HG03442 (cell line): ENCODE measurements at regions not wholly inside any gene's neighbourhood (a gene's known extent, or its start where the extent isn't known, plus 50 kb on each side); places are given as distances from the start of the nearest gene placed in this dataset.

ENCODE experiments used
- ATAC-seq: cut with Tn5 transposase; IDR thresholded peaks from one replicate; pipeline ENCODE4 v1.9.1; 2021; ENCODE audit warnings: mild to moderate bottlenecking, moderate library complexity; ENCODE audit not compliant: unreplicated experiment

DNA sequence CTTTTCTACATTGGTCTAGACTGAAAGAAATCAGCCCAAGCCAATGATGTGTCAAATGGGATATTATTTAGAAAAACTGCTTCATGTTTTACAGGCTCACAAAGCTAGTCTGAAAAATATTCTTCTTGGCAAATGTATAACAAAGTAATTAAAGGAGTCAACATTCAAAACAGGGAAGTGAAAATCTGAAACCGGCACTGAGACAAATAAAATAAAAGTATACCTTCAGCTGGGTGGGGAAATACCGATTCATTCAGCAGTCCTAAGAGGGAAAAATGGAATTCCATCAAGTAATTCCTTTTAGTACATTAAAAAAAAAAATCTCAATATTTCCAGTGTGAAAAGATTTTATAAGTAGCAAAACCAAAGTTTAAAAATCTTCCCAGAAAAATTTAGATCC, 259.6 kb upstream of the SLC24A2 start:
- ATAC-seq, result no peak

DNA sequence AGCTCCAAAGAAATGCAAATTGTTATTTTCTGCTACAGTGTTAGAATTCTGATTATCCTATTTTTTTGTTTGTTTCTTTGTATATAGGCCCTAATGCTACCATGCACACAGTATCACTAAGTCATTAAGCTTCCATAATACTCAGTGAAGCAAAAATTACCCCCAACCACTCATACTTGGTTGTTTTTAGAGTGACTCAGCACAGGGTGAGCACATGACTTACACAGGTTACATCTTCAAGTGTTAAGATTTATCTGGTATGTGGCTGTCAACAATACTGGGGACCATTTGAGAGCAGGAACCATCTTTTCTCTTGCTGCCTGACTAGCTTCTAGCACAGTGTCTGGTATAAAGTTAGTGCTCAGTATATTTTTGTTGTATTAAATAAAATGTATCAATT, 255.8 kb upstream of the SLC24A2 start:
- ATAC-seq, result no peak

DNA sequence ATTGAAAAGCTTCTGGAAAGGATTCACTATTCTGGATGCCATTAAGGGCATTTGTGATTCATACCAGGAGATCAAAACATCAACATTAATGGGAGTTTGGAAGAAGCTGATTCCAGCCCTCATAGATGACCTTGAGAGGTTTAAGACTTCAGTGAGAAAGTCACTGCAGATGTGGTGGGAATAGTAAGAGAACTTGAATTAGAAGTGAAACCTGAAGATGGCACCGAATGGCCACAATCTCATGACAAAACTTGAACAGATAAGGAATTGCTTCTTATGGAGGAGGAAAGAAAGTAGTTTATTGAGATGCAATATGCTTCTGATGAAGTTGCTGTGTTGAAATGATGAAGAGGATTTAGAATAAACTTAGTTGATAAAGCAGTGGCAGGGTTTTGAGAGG, 254.6 kb upstream of the SLC24A2 start:
- ATAC-seq, result peak; percentile 43

DNA sequence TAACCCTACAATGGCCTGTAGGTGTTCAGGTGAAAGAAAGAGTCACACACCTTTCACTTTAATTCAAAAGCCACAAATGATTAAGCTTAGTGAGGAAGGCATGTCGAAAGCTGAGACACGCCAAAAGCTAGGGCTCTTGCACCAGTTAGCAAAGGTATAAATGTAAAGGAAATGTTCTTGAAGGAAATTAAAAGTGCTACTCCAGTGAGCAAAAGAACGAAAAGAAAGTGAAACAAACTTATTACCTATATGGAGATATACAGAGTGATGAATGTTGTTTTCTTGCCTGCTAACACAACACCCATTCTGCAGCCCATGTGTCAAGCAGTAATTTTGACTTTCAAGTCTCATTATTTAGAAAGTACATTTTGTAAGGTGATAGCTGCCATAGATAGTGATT, 254.2 kb upstream of the SLC24A2 start:
- peak; percentile 63 for ATAC-seq

- no peak for ATAC-seq
Measured at GRCh38 chr9:20042128-20042711, 253.4 kb upstream of the SLC24A2 start.

- ATAC-seq, result no peak
Measured at GRCh38 chr9:20041697-20042081, 252.9 kb upstream of the SLC24A2 start.

DNA sequence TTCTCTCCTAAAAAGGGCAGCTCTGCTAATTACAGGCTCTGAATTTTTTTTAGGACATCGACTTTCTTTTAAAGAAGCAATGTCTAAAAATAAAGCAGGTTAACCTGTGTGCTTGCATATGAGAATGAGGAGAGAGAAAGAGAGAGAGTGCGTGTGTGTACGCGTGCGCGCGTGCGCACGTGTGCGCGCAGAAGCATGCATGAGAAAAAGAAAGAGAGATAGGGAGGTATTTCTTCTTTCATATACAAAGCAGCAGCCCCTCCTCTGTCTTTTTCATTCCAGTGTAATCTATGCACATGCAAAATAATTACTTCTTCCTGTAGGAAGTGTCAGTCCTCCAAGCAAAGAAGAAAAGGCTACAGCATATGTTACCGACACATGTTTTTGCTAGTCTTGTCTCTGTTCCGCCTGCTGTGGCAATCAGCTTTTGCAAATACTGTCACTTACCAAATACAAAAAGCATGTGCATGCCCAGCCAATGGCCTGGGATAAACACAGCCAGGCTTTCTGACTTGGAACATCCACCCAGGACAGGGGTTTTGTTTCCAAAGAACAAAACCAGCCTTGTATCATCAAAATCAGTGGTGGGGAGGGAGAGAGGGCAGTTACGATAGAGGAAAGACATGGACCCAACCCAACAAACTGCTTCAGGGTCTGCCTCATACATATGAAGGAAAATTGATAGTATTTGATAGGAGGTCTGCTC, 252.3 kb upstream of the SLC24A2 start:
- no peak for ATAC-seq

DNA sequence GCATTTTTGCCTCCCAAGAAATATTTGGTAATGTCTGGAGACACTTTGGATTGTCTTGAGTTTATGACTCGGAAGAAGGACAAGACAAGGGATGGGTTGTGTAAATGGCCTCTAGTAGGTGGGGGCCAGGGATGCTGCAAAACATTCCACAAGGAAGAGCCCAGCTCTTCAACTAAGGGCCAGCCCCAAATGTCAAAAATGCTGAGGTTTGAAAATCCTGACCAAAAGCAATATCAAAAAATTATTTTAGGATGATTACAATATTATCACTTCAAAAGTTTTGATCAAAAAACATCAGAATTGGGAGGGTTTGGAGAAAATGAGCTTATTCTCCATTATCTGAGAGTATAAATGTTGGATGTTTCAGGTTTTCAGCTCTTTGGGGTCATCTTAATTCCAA, 248.9 kb upstream of the SLC24A2 start:
- no peak for ATAC-seq

DNA sequence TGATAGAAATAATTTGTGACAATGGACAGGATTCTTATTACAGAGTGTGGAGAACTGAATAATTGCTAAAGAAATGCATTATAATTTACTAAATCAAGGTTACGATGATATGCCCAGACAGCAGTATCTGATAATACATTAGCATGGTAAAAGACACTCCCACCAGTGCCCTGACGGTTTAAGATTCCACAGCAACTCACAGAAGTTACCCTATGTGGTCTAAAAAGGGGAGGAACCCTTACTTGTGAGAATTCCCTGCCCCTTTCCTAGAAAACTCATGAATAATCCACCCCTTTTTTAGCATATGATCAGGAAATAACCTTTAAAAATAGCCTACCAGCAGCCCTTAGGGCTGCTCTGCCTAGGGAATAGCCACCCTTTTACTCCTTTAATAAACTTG, 244.7 kb upstream of the SLC24A2 start:
- ATAC-seq, result no peak

GRCh38 chr9:20032413-20033006, 243.7 kb upstream of the SLC24A2 start:
- no peak for ATAC-seq

DNA sequence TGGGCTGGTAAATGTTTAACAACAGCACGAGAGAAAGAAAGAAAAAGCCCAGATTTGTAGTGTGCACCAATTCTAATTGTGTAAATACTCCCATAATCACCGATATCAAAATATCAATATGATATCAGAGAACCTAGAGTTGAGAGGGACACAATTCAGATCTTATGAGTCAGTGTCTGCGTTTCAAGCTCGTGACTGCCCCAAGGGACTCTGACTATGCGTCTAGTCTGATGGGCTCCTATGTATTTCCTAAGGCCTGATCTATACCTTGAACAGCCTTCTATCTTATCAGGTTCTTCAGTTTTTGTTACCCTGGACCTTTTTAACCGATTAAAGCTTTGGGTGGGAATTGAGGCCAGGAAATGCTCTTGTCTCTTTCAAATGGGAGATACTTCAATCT, 243.0 kb upstream of the SLC24A2 start:
- no peak for ATAC-seq

- ATAC-seq, result no peak
Measured at GRCh38 chr9:20030671-20031070, 241.8 kb upstream of the SLC24A2 start.

DNA sequence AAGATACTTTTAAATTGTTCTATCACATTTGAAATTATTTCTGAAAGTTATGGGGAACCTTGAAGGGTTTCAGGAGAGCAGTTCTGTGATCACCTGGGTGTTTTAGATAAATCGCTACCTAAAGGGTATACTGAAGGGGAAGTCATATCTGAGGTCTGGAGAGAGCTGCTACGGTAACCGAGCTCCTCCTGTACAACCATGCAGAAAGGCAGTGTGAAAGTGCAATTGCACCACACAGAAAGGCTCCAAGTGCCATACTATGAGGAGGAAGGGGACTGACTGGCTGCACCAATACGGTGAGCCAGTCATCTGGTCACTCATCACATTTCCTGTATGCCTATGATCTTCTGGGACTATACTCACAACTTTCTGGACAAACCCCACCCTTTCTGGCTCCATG, 241.4 kb upstream of the SLC24A2 start:
- ATAC-seq, result no peak

DNA sequence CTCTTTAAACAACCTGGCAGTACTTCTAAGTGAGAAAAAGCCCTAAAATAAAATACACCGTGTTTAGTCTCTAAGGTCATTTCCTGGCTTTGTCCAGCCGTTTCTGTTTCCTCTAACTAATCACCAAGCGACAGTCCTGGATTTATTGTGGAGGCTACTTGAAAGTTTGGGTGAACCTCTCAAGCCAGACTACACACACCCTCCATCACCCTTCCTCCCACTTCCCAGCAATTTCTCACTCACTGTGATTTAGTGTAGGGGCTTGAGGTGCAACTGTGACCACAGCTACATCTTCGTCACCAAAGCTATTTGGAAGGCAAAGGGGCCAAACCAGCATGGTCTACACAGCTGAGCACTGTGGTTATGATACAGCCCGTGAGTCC, 240.0 kb upstream of the SLC24A2 start:
- no peak for ATAC-seq

DNA sequence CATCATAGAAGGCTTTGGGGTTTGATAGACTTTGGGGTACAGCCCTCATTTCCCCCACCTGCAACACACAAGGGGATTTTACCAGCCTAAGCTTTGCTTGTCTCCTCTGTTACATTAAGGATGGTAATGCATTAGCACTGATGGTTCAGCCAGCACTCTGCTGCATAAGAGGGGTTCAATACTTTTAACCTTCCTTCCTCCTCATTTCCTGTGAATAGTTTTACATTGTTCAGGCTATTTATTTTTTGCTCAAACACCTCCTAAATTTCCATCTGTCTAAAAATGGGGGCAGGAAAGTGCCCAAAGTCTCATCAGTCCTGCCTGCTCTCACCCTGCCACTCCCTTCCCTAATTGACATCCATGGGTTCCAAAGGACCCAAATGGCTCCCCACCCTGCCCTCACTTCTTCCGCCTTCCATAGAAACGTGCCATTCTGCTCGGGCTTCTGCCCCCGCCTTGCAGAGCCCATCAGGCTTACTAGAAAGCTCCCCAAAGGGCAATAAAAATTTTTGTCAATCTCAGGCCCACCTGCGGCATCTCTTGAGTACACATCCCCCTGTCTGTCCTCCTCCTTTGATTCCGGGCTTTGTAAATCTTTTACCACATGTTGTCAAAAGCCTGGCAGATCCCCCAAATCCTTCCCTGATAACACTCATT, 239.5 kb upstream of the SLC24A2 start:
- ATAC-seq, result no peak

DNA sequence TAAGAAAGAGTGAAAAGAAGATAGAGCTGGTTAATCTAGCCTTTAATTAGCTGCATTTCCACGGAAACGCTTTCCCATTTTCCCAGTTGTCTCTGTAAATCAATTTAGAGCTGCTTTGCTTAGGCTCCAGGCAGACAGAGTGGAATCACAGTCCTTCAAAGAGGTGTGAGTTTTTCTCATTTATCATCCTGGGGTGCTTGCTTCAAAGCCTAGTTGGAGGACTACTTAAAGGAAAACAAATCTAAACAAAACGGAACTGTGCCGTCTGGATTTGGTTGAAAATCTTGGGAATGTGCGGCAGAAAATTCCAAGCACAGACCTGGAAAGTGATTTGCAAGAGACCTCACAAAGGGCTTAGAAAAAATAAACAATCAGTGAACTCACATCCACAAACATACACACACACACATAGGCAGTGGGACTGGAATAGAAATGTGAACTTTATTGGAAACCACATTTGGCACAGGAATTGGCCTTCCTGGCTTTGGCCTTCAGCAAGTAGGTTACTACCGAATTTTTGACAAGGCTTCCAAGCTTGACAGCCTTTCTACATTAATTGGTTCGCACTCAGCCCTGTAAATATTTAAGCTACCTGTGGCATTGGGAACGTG, 235.2 kb upstream of the SLC24A2 start:
- ATAC-seq, result no peak

DNA sequence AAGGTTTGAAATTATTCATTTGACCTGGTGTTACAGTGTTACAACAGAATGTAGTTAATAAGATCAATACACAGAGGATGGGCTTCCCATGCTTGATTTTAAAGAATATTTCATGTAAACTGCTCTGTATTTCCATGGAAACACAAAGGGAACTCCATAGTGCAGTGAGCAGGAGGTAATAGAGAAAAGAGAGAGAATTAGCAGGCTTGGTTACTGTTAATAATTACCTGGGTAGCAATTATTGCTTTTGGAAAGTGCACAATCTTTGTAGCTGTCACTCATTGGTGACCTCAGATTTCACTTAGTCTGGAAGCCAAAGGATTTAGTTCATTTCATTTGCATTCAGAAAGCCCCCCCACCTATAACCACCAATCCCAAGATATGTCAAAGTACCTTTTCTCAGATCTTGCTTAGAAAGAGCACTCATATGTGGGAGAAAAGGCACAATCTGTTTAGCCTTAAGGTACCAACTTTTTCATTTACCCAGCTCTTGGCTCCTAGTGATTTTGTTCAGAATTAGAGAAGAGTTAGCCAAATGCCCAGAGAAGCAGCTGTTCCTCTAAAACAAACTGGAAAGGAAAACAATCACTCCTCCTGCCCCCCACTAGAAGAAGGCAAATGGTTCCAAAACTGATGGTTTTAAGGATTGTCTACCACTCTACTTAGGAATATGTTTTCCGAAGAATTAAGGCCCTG, 234.5 kb upstream of the SLC24A2 start:
- no peak for ATAC-seq

- no peak for ATAC-seq
Measured at GRCh38 chr9:20022410-20022809, 233.6 kb upstream of the SLC24A2 start.

- ATAC-seq, result no peak
Measured at GRCh38 chr9:20016611-20017010, 227.8 kb upstream of the SLC24A2 start.

DNA sequence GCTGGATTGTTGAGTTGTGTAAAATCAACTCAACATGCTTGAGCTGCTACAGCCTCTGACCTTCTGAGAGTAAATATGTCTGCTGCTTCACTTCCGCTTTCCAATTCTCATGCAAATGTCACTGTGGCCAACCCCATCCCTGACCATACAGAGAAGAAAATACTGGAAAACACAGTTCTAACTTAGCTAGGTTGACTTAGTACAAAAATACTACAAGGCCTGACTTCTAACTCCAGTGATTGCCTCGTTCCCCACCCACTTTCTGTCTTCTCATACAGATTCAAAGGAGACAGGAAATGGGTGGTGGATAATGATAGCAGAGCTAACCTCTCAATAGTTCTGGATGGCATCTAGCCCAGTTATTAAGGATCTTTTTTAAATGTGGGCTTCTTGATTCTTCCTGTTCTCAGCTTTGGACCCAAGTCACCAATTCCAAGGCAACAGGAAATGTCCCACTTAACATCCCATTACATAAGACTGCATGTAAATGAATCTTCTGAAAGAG, 226.6 kb upstream of the SLC24A2 start:
- no peak for ATAC-seq

DNA sequence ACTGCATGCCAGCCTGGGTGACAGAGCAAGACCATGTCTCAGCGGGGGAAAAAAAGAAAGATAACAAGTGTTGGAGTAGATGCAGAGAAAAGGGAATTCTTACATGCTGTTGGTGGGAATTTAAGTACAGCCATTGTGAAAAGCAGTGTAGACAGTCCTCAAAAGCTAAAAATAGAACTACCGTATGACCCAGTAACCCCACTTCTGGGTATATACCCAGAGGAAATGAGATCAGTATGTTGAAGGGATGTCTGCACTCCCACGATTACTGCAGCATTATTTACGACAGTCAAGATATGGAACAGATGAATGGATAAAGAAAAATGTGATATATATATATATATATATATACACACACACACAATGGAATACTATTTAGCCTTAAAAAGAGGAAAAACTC, 225.3 kb upstream of the SLC24A2 start:
- ATAC-seq, result no peak
